ENCODE measurements at regions not wholly inside any gene's neighbourhood (a gene's known extent, or its start where the extent isn't known, plus 50 kb on each side); places are given as distances from the start of the nearest gene placed in this dataset.

DNA sequence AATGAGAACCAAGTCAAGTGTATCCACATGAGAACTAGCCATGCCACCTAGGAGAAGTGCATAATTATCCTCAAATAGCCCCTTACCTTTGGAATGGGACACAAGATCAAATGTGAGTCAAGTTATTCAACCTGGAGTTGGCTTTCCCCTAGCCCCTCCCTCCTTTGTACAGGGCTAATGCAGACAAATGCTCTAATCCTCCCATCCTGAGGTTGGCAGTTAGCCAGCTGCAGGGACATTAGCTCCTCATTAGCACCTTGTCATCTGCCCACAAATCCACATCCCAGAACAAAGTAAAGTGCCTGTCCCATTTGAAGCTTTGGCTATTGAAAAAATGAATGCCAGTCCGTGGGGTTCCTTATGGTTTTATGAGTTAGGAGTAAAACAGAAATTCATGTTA is 294.1 kb upstream of the FANCL start:
- ATAC-seq = no peak
- TF ChIP-seq ARNTL (CRISPR knock-in tag; IDR thresholded peaks at IDR 0.05; ENCODE audit: borderline replicate concordance, low read depth) (no peak), TCF4 (CRISPR knock-in tag; IDR thresholded peaks at IDR 0.05; ENCODE audit: borderline replicate concordance) (no peak), CSDC2 (CRISPR knock-in tag; IDR thresholded peaks at IDR 0.05) (no peak), BACH2 (CRISPR knock-in tag; IDR thresholded peaks at IDR 0.05; ENCODE audit: borderline replicate concordance) (no peak), ZFP30 (CRISPR knock-in tag; IDR thresholded peaks at IDR 0.05) (no peak), ZC3H10 (CRISPR knock-in tag; IDR thresholded peaks at IDR 0.05) (no peak), ZNF70 (CRISPR knock-in tag; IDR thresholded peaks at IDR 0.05) (no peak), ZFP3 (CRISPR knock-in tag; IDR thresholded peaks at IDR 0.05) (no peak)
- TF ChIP-seq, protein P1, sequence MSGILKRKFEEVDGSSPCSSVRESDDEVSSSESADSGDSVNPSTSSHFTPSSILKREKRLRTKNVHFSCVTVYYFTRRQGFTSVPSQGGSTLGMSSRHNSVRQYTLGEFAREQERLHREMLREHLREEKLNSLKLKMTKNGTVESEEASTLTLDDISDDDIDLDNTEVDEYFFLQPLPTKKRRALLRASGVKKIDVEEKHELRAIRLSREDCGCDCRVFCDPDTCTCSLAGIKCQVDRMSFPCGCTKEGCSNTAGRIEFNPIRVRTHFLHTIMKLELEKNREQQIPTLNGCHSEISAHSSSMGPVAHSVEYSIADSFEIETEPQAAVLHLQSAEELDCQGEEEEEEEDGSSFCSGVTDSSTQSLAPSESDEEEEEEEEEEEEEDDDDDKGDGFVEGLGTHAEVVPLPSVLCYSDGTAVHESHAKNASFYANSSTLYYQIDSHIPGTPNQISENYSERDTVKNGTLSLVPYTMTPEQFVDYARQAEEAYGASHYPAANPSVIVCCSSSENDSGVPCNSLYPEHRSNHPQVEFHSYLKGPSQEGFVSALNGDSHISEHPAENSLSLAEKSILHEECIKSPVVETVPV (CRISPR knock-in tag; IDR thresholded peaks at IDR 0.05) = no peak
- TF ChIP-seq, protein P2, sequence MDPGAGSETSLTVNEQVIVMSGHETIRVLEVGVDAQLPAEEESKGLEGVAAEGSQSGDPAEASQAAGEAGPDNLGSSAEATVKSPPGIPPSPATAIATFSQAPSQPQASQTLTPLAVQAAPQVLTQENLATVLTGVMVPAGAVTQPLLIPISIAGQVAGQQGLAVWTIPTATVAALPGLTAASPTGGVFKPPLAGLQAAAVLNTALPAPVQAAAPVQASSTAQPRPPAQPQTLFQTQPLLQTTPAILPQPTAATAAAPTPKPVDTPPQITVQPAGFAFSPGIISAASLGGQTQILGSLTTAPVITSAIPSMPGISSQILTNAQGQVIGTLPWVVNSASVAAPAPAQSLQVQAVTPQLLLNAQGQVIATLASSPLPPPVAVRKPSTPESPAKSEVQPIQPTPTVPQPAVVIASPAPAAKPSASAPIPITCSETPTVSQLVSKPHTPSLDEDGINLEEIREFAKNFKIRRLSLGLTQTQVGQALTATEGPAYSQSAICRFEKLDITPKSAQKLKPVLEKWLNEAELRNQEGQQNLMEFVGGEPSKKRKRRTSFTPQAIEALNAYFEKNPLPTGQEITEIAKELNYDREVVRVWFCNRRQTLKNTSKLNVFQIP (CRISPR knock-in tag; IDR thresholded peaks at IDR 0.05; ENCODE audit: borderline replicate concordance, low read depth) = no peak
- TF ChIP-seq, protein P3, sequence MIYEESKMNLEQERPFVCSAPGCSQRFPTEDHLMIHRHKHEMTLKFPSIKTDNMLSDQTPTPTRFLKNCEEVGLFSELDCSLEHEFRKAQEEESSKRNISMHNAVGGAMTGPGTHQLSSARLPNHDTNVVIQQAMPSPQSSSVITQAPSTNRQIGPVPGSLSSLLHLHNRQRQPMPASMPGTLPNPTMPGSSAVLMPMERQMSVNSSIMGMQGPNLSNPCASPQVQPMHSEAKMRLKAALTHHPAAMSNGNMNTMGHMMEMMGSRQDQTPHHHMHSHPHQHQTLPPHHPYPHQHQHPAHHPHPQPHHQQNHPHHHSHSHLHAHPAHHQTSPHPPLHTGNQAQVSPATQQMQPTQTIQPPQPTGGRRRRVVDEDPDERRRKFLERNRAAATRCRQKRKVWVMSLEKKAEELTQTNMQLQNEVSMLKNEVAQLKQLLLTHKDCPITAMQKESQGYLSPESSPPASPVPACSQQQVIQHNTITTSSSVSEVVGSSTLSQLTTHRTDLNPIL (CRISPR knock-in tag; IDR thresholded peaks at IDR 0.05; ENCODE audit: low read depth) = no peak
- TF ChIP-seq, protein P4, sequence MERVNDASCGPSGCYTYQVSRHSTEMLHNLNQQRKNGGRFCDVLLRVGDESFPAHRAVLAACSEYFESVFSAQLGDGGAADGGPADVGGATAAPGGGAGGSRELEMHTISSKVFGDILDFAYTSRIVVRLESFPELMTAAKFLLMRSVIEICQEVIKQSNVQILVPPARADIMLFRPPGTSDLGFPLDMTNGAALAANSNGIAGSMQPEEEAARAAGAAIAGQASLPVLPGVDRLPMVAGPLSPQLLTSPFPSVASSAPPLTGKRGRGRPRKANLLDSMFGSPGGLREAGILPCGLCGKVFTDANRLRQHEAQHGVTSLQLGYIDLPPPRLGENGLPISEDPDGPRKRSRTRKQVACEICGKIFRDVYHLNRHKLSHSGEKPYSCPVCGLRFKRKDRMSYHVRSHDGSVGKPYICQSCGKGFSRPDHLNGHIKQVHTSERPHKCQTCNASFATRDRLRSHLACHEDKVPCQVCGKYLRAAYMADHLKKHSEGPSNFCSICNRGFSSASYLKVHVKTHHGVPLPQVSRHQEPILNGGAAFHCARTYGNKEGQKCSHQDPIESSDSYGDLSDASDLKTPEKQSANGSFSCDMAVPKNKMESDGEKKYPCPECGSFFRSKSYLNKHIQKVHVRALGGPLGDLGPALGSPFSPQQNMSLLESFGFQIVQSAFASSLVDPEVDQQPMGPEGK (CRISPR knock-in tag; IDR thresholded peaks at IDR 0.05; ENCODE audit: borderline replicate concordance) = no peak

DNA sequence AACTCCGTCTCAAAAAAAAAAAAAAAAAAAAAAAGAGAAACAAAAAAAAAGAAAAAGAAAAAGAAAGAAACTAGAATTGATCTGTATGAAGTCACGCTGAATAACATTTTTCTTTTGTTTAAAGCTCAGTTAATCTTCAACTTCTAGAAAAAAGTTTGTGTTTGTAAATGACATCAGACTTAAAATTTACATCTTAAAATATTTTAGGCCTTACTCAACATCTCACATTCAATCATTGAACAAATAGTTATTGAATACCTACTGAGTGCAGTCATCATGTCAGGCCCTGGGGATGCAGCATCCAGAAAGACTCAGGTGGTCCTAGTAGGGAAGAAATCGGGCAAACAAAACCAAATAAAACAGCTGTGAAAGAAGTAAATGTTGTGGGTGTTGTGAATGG is 292.3 kb upstream of the FANCL start:
- TF ChIP-seq RARB (CRISPR knock-in tag; IDR thresholded peaks at IDR 0.05) (no peak), ZFP30 (CRISPR knock-in tag; IDR thresholded peaks at IDR 0.05) (no peak), ZNF8 (CRISPR knock-in tag; IDR thresholded peaks at IDR 0.05) (no peak), ZNF565 (CRISPR knock-in tag; conservative IDR thresholded peaks at IDR 0.05; ENCODE audit: low read depth) (no peak), TCF4 (CRISPR knock-in tag; IDR thresholded peaks at IDR 0.05; ENCODE audit: borderline replicate concordance) (no peak), OSR1 (CRISPR knock-in tag; IDR thresholded peaks at IDR 0.05) (no peak), ESRRG (CRISPR knock-in tag; IDR thresholded peaks at IDR 0.05) (no peak), CSDC2 (CRISPR knock-in tag; IDR thresholded peaks at IDR 0.05) (no peak)
- TF ChIP-seq, protein P3 (CRISPR knock-in tag; IDR thresholded peaks at IDR 0.05; ENCODE audit: low read depth) = no peak
- TF ChIP-seq, protein P4 (CRISPR knock-in tag; IDR thresholded peaks at IDR 0.05; ENCODE audit: borderline replicate concordance) = no peak
- TF ChIP-seq, protein P5, sequence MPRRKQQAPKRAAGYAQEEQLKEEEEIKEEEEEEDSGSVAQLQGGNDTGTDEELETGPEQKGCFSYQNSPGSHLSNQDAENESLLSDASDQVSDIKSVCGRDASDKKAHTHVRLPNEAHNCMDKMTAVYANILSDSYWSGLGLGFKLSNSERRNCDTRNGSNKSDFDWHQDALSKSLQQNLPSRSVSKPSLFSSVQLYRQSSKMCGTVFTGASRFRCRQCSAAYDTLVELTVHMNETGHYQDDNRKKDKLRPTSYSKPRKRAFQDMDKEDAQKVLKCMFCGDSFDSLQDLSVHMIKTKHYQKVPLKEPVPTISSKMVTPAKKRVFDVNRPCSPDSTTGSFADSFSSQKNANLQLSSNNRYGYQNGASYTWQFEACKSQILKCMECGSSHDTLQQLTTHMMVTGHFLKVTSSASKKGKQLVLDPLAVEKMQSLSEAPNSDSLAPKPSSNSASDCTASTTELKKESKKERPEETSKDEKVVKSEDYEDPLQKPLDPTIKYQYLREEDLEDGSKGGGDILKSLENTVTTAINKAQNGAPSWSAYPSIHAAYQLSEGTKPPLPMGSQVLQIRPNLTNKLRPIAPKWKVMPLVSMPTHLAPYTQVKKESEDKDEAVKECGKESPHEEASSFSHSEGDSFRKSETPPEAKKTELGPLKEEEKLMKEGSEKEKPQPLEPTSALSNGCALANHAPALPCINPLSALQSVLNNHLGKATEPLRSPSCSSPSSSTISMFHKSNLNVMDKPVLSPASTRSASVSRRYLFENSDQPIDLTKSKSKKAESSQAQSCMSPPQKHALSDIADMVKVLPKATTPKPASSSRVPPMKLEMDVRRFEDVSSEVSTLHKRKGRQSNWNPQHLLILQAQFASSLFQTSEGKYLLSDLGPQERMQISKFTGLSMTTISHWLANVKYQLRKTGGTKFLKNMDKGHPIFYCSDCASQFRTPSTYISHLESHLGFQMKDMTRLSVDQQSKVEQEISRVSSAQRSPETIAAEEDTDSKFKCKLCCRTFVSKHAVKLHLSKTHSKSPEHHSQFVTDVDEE (CRISPR knock-in tag; IDR thresholded peaks at IDR 0.05) = no peak
- TF ChIP-seq, protein P2 (CRISPR knock-in tag; IDR thresholded peaks at IDR 0.05; ENCODE audit: borderline replicate concordance, low read depth) = no peak
- no peak for ATAC-seq
